H9 (cell line): ENCODE measurements at regions not wholly inside any gene's neighbourhood (a gene's known extent, or its start where the extent isn't known, plus 50 kb on each side); places are given as distances from the start of the nearest gene placed in this dataset.

Experiments
- DNase-seq: peaks from one replicate; pipeline ENCODE4 v3.0.0-alpha.2; 2017
- H2AFZ ChIP-seq: one replicate; pipeline ENCODE4 v1.6.1; 2013; ENCODE audit warnings: mild to moderate bottlenecking, low read length, control low read depth, moderate library complexity
- H2AK5ac ChIP-seq: 2 replicates; pipeline ENCODE4 v1.6.1; 2013; ENCODE audit warnings: low read length, control low read depth, mixed read lengths; ENCODE audit not compliant: insufficient read length
- H2BK120ac ChIP-seq: one replicate; pipeline ENCODE4 v1.6.1; 2013; ENCODE audit warnings: low read depth, mild to moderate bottlenecking, low read length, control low read depth, inconsistent platforms; ENCODE audit not compliant: poor library complexity, severe bottlenecking
- H2BK12ac ChIP-seq: 2 replicates; pipeline ENCODE4 v1.6.1; 2013; ENCODE audit warnings: low read length, control low read depth, mixed read lengths, low read depth; ENCODE audit not compliant: insufficient read length
- H2BK15ac ChIP-seq: 2 replicates; pipeline ENCODE4 v1.6.1; 2013; ENCODE audit warnings: low read depth, low read length, control low read depth
- H2BK20ac ChIP-seq: one replicate; pipeline ENCODE4 v1.6.1; 2013; ENCODE audit warnings: low read depth, mild to moderate bottlenecking, low read length, control low read depth, inconsistent platforms; ENCODE audit not compliant: poor library complexity, severe bottlenecking
- H2BK5ac ChIP-seq: 2 replicates; pipeline ENCODE4 v1.6.1; 2013; ENCODE audit warnings: low read length, control low read depth, mixed read lengths; ENCODE audit not compliant: insufficient read length
- H3K14ac ChIP-seq: 2 replicates; pipeline ENCODE4 v1.6.1; 2013; ENCODE audit warnings: low read length, control low read depth; ENCODE audit not compliant: insufficient read depth
- H3K18ac ChIP-seq: 2 replicates; pipeline ENCODE4 v1.6.1; 2013; ENCODE audit warnings: low read depth, mild to moderate bottlenecking, mixed read lengths, low read length, control low read depth; ENCODE audit not compliant: insufficient read length
- H3K23ac ChIP-seq: 2 replicates; pipeline ENCODE4 v1.6.1; 2013; ENCODE audit warnings: low read length, control low read depth, mixed read lengths, low read depth; ENCODE audit not compliant: insufficient read length
- H3K23me2 ChIP-seq: 2 replicates; pipeline ENCODE4 v1.6.1; 2013; ENCODE audit warnings: low read depth, mild to moderate bottlenecking, mixed read lengths, low read length, control low read depth; ENCODE audit not compliant: insufficient read length, poor library complexity, severe bottlenecking
- H3K27ac ChIP-seq: 2 replicates; pipeline ENCODE4 v1.5.1; 2013; ENCODE audit warnings: low read length, control low read depth, mixed read lengths, low read depth; ENCODE audit not compliant: insufficient read length
- H3K27me3 ChIP-seq: 2 replicates; pipeline ENCODE4 v1.6.1; 2013; ENCODE audit warnings: low read length, control low read depth, inconsistent platforms; ENCODE audit not compliant: insufficient read depth
- H3K4ac ChIP-seq: 2 replicates; pipeline ENCODE4 v1.6.1; 2013; ENCODE audit warnings: low read depth, mild to moderate bottlenecking, control low read depth, inconsistent platforms, low read length, moderate library complexity
- H3K4me1 ChIP-seq: 2 replicates; pipeline ENCODE4 v1.6.1; 2013; ENCODE audit warnings: low read length, control low read depth, inconsistent platforms; ENCODE audit not compliant: insufficient read depth
- H3K4me2 ChIP-seq: 2 replicates; pipeline ENCODE4 v1.6.1; 2013; ENCODE audit warnings: low read length, control low read depth, mixed read lengths; ENCODE audit not compliant: insufficient read length, insufficient read depth
- H3K56ac ChIP-seq: 2 replicates; pipeline ENCODE4 v1.6.1; 2013; ENCODE audit warnings: low read depth, mild to moderate bottlenecking, mixed read lengths, low read length, control low read depth; ENCODE audit not compliant: insufficient read length
- H3K79me1 ChIP-seq: 2 replicates; pipeline ENCODE4 v1.6.1; 2013; ENCODE audit warnings: low read depth, mild to moderate bottlenecking, moderate library complexity, low read length, control low read depth, inconsistent platforms; ENCODE audit not compliant: insufficient read depth, poor library complexity, severe bottlenecking
- H3K79me2 ChIP-seq: 2 replicates; pipeline ENCODE4 v1.6.1; 2013; ENCODE audit warnings: low read length, control low read depth, inconsistent platforms; ENCODE audit not compliant: insufficient read depth
- H3K9ac ChIP-seq: 2 replicates; pipeline ENCODE4 v1.6.1; 2013; ENCODE audit warnings: low read length, control low read depth, mixed read lengths; ENCODE audit not compliant: insufficient read length; ENCODE audit errors: extremely low read depth
- H3K9me3 ChIP-seq: one replicate; pipeline ENCODE4 v1.6.1; 2013; ENCODE audit warnings: low read depth, low read length, inconsistent platforms; ENCODE audit not compliant: control insufficient read depth
- H3T11ph ChIP-seq: one replicate; pipeline ENCODE4 v1.6.1; 2013; ENCODE audit warnings: mild to moderate bottlenecking, low read length, control low read depth, inconsistent platforms
- H4K20me1 ChIP-seq: one replicate; pipeline ENCODE4 v1.6.1; 2013; ENCODE audit not compliant: control insufficient read depth, insufficient read length, insufficient read depth
- H4K5ac ChIP-seq: 2 replicates; pipeline ENCODE4 v1.6.1; 2013; ENCODE audit warnings: low read depth, mild to moderate bottlenecking, mixed read lengths, low read length, control low read depth; ENCODE audit not compliant: insufficient read length
- H4K8ac ChIP-seq: replicated peaks from 2 replicates; pipeline ENCODE4 v1.6.1; 2013; ENCODE audit warnings: low read length, control low read depth, mixed read lengths, low read depth; ENCODE audit not compliant: insufficient read length
- H4K91ac ChIP-seq: 2 replicates; pipeline ENCODE4 v1.6.1; 2013; ENCODE audit warnings: low read depth, mild to moderate bottlenecking, moderate library complexity, mixed read lengths, low read length, control low read depth; ENCODE audit not compliant: insufficient read length
- H3K27ac Mint-ChIP-seq, 3 experiments: 2 replicates in 2 of 3; 3 replicates in 1 of 3; pipeline ENCODE4 v1.8.0; 2020 to 2021; ENCODE audit warnings: mixed read lengths in 3 of 3, mild to moderate bottlenecking in 1 of 3, moderate library complexity in 1 of 3
- H3K27me3 Mint-ChIP-seq: 2 replicates; pipeline ENCODE4 v1.8.0; 2021; ENCODE audit warnings: low read depth, mild to moderate bottlenecking, moderate library complexity, mixed read lengths
- H3K36me3 Mint-ChIP-seq, 3 experiments: 2 replicates in 2 of 3; 3 replicates in 1 of 3; pipeline ENCODE4 v1.8.0; 2020 to 2021; ENCODE audit warnings: low read depth in 3 of 3, mixed read lengths in 3 of 3; ENCODE audit not compliant: insufficient read depth in 1 of 3
- H3K4me1 Mint-ChIP-seq, 2 experiments: 2 replicates each; pipeline ENCODE4 v1.8.0; 2020; ENCODE audit warnings: mixed read lengths in 2 of 2
- H3K4me3 Mint-ChIP-seq, 2 experiments: 2 replicates in 1 of 2; 3 replicates in 1 of 2; pipeline ENCODE4 v1.8.0; 2020 to 2021; ENCODE audit warnings: mild to moderate bottlenecking in 2 of 2, mixed read lengths in 2 of 2, moderate library complexity in 1 of 2
- H3K9me3 Mint-ChIP-seq, 2 experiments: 2 replicates in 1 of 2; 3 replicates in 1 of 2; pipeline ENCODE4 v1.8.0; 2020; ENCODE audit warnings: mild to moderate bottlenecking in 2 of 2, mixed read lengths in 2 of 2, moderate library complexity in 1 of 2
- CTCF ChIP-seq: fragments of 200-600 bp; sonication (generic); conservative IDR thresholded peaks from 3 replicates; pipeline ENCODE4 v1.8.0; 2021; ENCODE audit warnings: antibody characterized with exemption, mild to moderate bottlenecking
- WGBS: extraction: QIAGEN DNeasy Blood & Tissue Kit; methylation state at CpG from one replicate; pipeline ENCODE4 v1.1.7; 2013; ENCODE audit warnings: missing lambda C conversion rate, low lambda C conversion rate, mixed read lengths; ENCODE audit not compliant: insufficient read length; ENCODE audit errors: extremely low coverage; 5-methylcytosine and 5-hydroxymethylcytosine counted together

GRCh38 chr12:3975652-3976051 is 102.5 kb upstream of the PARP11 start:
- H3K36me3 Mint-ChIP-seq = peaks cover 0 to 7% (median 0%) of the 10 kb centered on the region in 3 experiments; a peak in 2 of 7 replicates
- no peak overlapping the region for H3K14ac ChIP-seq

More at GRCh38 chr12:3975652-3976051, 102.5 kb upstream of the PARP11 start:
- Histone ChIP-seq H2BK20ac (no peak overlapping the region), H4K8ac (no peak overlapping the region), H2BK15ac (no peak overlapping the region), H3K79me2 (no peaks in the 10 kb centered on the region), H2BK12ac (no peak overlapping the region), H4K20me1 (no peaks in the 10 kb centered on the region), H3K4ac (no peak overlapping the region), H3K56ac (no peak overlapping the region), H2AK5ac (no peak overlapping the region), H4K91ac (no peak overlapping the region), H3K27me3 (no peaks in the 10 kb centered on the region), H3K4me1 (no peaks in the 10 kb centered on the region), H3K79me1 (no peaks in the 10 kb centered on the region), H3K18ac (no peak overlapping the region), H3T11ph (no peak overlapping the region), H3K4me2 (no peak overlapping the region), H2BK5ac (no peak overlapping the region), H4K5ac (no peak overlapping the region), H3K27ac (no peak overlapping the region), H3K23ac (no peak overlapping the region), H3K9me3 (no peaks in the 10 kb centered on the region), H2AFZ (no peak overlapping the region), H3K9ac (no peak overlapping the region), H3K23me2 (no peaks in the 10 kb centered on the region), H2BK120ac (no peak overlapping the region)
- Mint-ChIP-seq H3K4me1 (peaks cover 3% of the 10 kb centered on the region in 2 experiments; a peak in 3 of 4 replicates), H3K27ac (no peak overlapping the region), H3K4me3 (no peak overlapping the region), H3K9me3 (peaks cover 0 to 11% of the 10 kb centered on the region in 2 experiments; a peak in 3 of 5 replicates), H3K27me3 (peaks cover 3% of the 10 kb centered on the region)
- no peak for DNase-seq
- TF ChIP-seq CTCF = no peak
- WGBS = no CpG with 5 or more reads among the region's 3 CpGs
